Spleen (tissue), 11 donors: ENCODE measurements at regions not wholly inside any gene's neighbourhood (a gene's known extent, or its start where the extent isn't known, plus 50 kb on each side); places are given as distances from the start of the nearest gene placed in this dataset.

ENCODE experiments used
- DNase-seq: peaks from one replicate; pipeline ENCODE4 v3.0.0-alpha.2; 2020
- H3K27ac ChIP-seq, 8 donors: fragments of 200-600 bp; sonication (generic) in 7 of 8; 1 replicate in 4 of 8; 2 replicates in 4 of 8; pipeline versions ENCODE4 v1.5.0 to v1.8.0; 2016 to 2021; ENCODE audit warnings: inconsistent platforms in 4 of 8, mild to moderate bottlenecking in 4 of 8, moderate library complexity in 1 of 8
- H3K27me3 ChIP-seq, 7 donors: fragments of 200-600 bp; sonication (generic) in 6 of 7; replicated peaks in 1 of 7; 1 replicate in 4 of 7; 2 replicates in 3 of 7; pipeline versions ENCODE4 v1.5.0 to v1.8.0; 2016 to 2021; ENCODE audit warnings: inconsistent platforms in 3 of 7, mild to moderate bottlenecking in 1 of 7
- H3K36me3 ChIP-seq, 6 donors: fragments of 200-600 bp; sonication (generic) in 5 of 6; 1 replicate in 4 of 6; 2 replicates in 2 of 6; pipeline versions ENCODE4 v1.5.0 to v1.8.0; 2016 to 2021; ENCODE audit warnings: inconsistent platforms in 2 of 6
- H3K4me1 ChIP-seq, 6 donors: fragments of 200-600 bp; sonication (generic) in 5 of 6; 1 replicate in 3 of 6; 2 replicates in 3 of 6; pipeline versions ENCODE4 v1.5.0 to v1.8.0; 2016 to 2021; ENCODE audit warnings: inconsistent platforms in 3 of 6
- H3K4me3 ChIP-seq, 8 donors: fragments of 200-600 bp; sonication (generic) in 7 of 8; 1 replicate in 4 of 8; 2 replicates in 4 of 8; pipeline versions ENCODE4 v1.5.0 to v1.8.0; 2016 to 2021; ENCODE audit warnings: inconsistent platforms in 4 of 8, mild to moderate bottlenecking in 4 of 8, moderate library complexity in 2 of 8
- H3K9me3 ChIP-seq, 8 donors: fragments of 200-600 bp; sonication (generic) in 7 of 8; 1 replicate in 4 of 8; 2 replicates in 4 of 8; pipeline versions ENCODE4 v1.5.0 to v1.8.0; 2016 to 2021; ENCODE audit warnings: inconsistent platforms in 4 of 8
- CTCF ChIP-seq, 11 experiments: fragments of 200-600 bp in 7 of 11; fragments of 450-650 bp in 4 of 11; sonication (generic) in 4 of 11; IDR thresholded peaks in 8 of 11; conservative IDR thresholded peaks in 3 of 11; 1 replicate in 7 of 11; 2 replicates in 4 of 11; pipeline versions ENCODE4 v1.4.0 to v1.8.0; 2016 to 2021; ENCODE audit warnings: antibody characterized with exemption in 11 of 11, inconsistent platforms in 4 of 11, mild to moderate bottlenecking in 1 of 11
- POLR2A ChIP-seq, 3 donors: fragments of 450-650 bp; IDR thresholded peaks; one replicate each; pipeline ENCODE4 v1.5.1; 2017; ENCODE audit warnings: antibody characterized with exemption in 3 of 3, mild to moderate bottlenecking in 1 of 3
- POLR2AphosphoS5 ChIP-seq, 3 donors: sonication (generic); formaldehyde crosslinking; IDR thresholded peaks; one replicate each; pipeline ENCODE4 v1.5.1; 2017; ENCODE audit warnings: antibody characterized with exemption in 3 of 3
- WGBS, 5 donors: extraction: QIAGEN DNeasy Blood & Tissue Kit in 3 of 5; methylation state at CpG; one replicate each; pipeline versions ENCODE4 v1.1.5 to v1.1.7; 2013 to 2018; 5-methylcytosine and 5-hydroxymethylcytosine counted together
- intact Hi-C: fragments of 100-400 bp; cut with DNase I; formaldehyde crosslinking; loops from one replicate; pipeline ENCODE4 v1.15.0; 2023; ENCODE audit warnings: low total_unique reads
- donor health status: healthy with polysubstance abuse.
- donor health status: DM: no; HTN: no; CAD: no; lungs with moderate emphysema.
- donor health status: DM: no; HTN: no; CAD: no.
- donor health status: Bipolar disorder and iron deficiency.
- donor health status: healthy.
- donor health status: DM: no; HTN: no; CAD: no.
- donor health status: DM: yes; HTN: yes; CAD: no.

DNA sequence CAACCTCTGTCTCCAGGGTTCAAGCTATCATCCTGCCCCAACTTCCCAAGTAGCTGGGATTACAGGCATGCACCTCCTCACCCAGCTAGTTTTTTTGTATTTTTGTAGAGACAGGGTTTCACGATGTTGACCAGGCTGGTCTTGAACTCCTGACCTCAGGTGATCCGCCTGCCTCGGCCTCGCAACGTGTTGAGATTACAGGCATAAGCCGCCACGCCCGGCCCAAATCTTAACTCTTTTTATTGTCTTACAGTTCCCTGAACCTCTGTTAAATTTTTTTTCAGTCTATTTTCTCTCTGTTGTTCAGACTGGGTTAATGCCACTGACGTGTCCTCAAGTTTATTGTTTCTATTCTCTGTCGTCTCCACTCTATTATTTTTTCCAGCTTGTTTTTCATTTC is 115.8 kb upstream of the UBE3A start:
- 79 to 92% (median 90%) methylated on average over 10 of the region's 10 CpGs for WGBS, 5 donors
- intact Hi-C loops = no loop called here

GRCh38 chr15:25548600-25548999 is 109.8 kb upstream of the UBE3A start:
- 77 to 94% (median 83%) methylated on average over 3 of the region's 3 CpGs for WGBS, 5 donors
- H3K27ac ChIP-seq = no peak overlapping the region
- intact Hi-C loops = no loop called here
- H3K27me3 ChIP-seq = no peaks in the 10 kb centered on the region
- H3K4me1 ChIP-seq = no peaks in the 10 kb centered on the region
- peaks cover 0 to 13% (median 0%) of the 10 kb centered on the region in 8 donors for H3K9me3 ChIP-seq
- TF ChIP-seq CTCF (IDR thresholded peaks at IDR 0.05 in 8 of 11, conservative IDR thresholded peaks at IDR 0.05 in 3 of 11) = no peak
- TF ChIP-seq POLR2A (IDR thresholded peaks at IDR 0.05) = no peak
- TF ChIP-seq POLR2AphosphoS5 (IDR thresholded peaks at IDR 0.05) = no peak
- no peaks in the 10 kb centered on the region for H3K36me3 ChIP-seq
- DNase-seq = no peak
- H3K4me3 ChIP-seq = no peak overlapping the region

More for the DNA sequence above, 115.8 kb upstream of the UBE3A start:
- H3K9me3 ChIP-seq = peaks cover 0 to 27% (median 0%) of the 10 kb centered on the region in 8 donors
- DNase-seq = no peak
- TF ChIP-seq POLR2A (IDR thresholded peaks at IDR 0.05) (no peak), CTCF (IDR thresholded peaks at IDR 0.05 in 8 of 11, conservative IDR thresholded peaks at IDR 0.05 in 3 of 11) (no peak), POLR2AphosphoS5 (IDR thresholded peaks at IDR 0.05) (no peak)
- no peak overlapping the region for H3K4me3 ChIP-seq
- no peaks in the 10 kb centered on the region for H3K36me3 ChIP-seq
- H3K27me3 ChIP-seq = no peaks in the 10 kb centered on the region
- no peak overlapping the region for H3K27ac ChIP-seq
- H3K4me1 ChIP-seq = no peaks in the 10 kb centered on the region

GRCh38 chr15:25545889-25546288 is 107.1 kb upstream of the UBE3A start:
- no peak for DNase-seq
- H3K4me3 ChIP-seq = no peak overlapping the region
- TF ChIP-seq POLR2AphosphoS5 (IDR thresholded peaks at IDR 0.05) = no peak
- TF ChIP-seq POLR2A (IDR thresholded peaks at IDR 0.05) = no peak
- no peak for TF ChIP-seq CTCF (IDR thresholded peaks at IDR 0.05 in 8 of 11, conservative IDR thresholded peaks at IDR 0.05 in 3 of 11)
- peaks cover 0 to 10% (median 0%) of the 10 kb centered on the region in 8 donors for H3K9me3 ChIP-seq
- H3K36me3 ChIP-seq = no peaks in the 10 kb centered on the region
- intact Hi-C loops = no loop called here
- no peak overlapping the region for H3K27ac ChIP-seq
- no peaks in the 10 kb centered on the region for H3K27me3 ChIP-seq
- WGBS, 5 donors = 61 to 83% (median 69%) methylated on average over 3 of the region's 3 CpGs
- no peaks in the 10 kb centered on the region for H3K4me1 ChIP-seq

DNA sequence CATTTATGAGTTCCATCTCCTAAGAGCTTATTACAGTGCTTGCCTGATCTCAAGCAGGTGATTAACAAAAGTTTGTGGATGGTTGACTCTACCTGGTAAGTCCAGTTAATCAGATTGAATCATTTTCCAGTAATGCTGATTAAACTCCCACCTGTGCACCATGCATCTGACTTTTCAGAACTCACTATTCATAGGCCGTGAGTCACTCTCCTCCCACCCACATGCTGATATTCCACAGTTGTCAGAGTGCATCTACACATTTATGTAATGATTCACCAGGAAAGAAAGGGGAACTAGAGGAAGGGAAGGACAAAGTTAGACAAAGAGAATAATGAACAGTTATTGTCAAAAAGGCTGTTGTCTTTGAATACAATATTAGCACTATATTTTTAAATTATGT is 106.2 kb upstream of the UBE3A start:
- Histone ChIP-seq H3K36me3 (no peaks in the 10 kb centered on the region), H3K27ac (no peak overlapping the region), H3K4me1 (no peaks in the 10 kb centered on the region), H3K27me3 (no peaks in the 10 kb centered on the region), H3K4me3 (no peak overlapping the region), H3K9me3 (peaks cover 0 to 10% (median 0%) of the 10 kb centered on the region in 8 donors)
- 64 to 95% (median 81%) methylated on average over 1 of the region's 1 CpG for WGBS, 5 donors
- intact Hi-C loops = no loop called here
- DNase-seq = no peak
- TF ChIP-seq POLR2A (IDR thresholded peaks at IDR 0.05) = no peak
- TF ChIP-seq POLR2AphosphoS5 (IDR thresholded peaks at IDR 0.05) = no peak
- TF ChIP-seq CTCF (IDR thresholded peaks at IDR 0.05 in 8 of 11, conservative IDR thresholded peaks at IDR 0.05 in 3 of 11) = no peak
